NCI-H1105 treated with DMSO at 0.1 percent for 48 hours (cell line): ENCODE measurements at regions not wholly inside any gene's neighbourhood (a gene's known extent, or its start where the extent isn't known, plus 50 kb on each side); places are given as distances from the start of the nearest gene placed in this dataset.
A peak's percentile ranks its signal among the peaks of the same experiment; 100 is the strongest.
"Not testable (repeated sequence)": the region's sequence is repeated elsewhere in the genome, so short reads cannot be mapped to it uniquely, and the experiment has no call there.

Experiments
- DNase-seq: peaks from one replicate; lab custom pipeline; 2025; lab: John Stamatoyannopoulos, UW

DNA sequence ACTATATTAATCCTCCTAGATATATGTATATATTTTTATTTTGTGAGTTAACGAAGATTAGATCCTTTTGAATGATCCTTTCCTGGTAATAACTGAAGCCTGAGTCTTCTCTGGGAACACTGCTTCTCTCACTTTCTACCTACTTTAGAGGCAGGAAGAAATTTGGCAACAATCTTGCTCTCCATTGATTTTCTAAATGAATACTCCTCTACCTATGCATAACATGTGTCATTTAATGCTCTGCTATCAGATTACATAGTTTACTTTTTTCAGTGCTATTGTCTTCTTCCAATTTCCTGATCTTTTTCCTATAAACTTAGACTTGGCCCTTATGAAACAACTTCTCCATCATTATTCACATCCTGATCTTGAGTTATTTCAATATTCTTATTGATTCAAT, 60.4 kb upstream of the PDHA2 start:
- no peak for DNase-seq

DNA sequence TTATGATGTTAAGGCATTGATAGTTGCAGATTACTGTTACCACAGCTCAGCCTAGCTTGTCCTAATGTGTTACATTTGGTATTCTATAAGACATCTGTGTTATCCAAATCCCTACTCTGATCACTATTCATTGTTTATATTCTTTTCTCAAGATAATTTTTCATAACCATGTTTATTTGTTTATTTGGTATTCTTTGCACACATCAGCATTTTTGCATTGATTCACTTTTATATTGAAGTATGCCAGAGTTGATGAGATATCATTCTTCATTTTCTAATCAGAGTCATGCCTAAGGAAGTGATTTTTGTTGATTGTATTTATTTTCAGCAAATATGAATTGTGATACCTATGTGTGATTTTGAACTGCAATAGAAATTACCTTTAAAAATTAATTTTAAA, 61.2 kb upstream of the PDHA2 start:
- no peak for DNase-seq

- DNase-seq, result not testable (repeated sequence)
Measured at GRCh38 chr4:95770605-95771004, 69.3 kb upstream of the PDHA2 start.

GRCh38 chr4:95764961-95765360, 74.9 kb upstream of the PDHA2 start:
- DNase-seq, result no peak

- no peak for DNase-seq
Measured at GRCh38 chr4:95761871-95762270, 78.0 kb upstream of the PDHA2 start.

DNA sequence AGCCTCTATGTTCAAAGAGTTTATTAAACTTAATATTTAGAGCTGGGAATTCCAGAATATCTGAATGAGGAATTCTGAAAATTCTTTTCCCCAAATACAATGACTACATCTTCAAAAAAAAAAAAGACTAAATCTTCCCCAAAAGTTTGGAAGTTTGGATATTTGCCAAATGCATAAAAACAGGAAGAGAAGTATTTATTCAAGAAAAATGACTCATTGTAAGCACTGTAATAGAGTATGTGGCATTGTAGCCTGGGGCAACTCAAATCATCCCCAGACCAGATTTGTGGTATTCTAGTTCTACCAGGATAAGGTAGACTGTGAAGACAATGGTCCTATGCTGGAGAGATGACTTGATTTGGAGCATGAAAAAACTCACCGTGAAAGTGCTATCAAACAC, 78.5 kb upstream of the PDHA2 start:
- DNase-seq, result no peak

DNA sequence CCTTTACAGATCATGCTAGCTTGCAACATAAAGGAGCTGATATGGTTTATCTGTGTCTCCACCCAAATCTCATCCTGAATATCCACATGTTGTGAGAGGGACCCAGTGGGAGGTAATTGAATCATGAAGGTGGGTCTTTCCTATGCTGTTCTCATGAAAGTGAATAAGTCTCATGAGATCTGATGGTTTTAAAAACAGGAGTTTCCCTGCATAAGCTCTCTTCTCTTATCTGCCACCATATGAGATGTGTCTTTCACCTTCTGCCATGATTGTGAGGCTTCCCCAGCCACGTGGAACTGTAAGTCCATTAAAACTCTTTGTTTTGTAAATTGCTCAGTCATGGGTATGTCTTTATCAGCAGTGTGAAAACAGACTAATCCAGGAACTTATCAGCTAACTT, 79.2 kb upstream of the PDHA2 start:
- not testable (repeated sequence) for DNase-seq

GRCh38 chr4:95758001-95758400, 81.9 kb upstream of the PDHA2 start:
- DNase-seq, result no peak

DNA sequence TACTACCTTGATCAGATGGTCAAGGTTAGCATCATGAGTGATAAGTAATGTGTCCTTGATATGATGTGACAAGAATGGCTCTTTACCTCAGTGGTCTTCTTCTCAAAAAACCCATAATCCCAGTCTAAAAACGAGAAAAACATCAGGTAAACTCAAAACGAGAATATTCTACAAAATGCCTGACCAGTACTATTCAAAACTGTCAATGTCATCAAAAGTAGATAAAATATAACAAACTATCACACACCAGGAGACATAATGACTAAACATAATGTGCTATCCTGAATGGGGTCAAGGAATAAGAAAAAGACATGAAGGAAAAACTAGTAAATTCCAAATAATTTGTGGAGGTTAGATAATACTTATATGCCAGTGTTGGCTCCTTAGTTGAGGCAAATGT, 85.2 kb upstream of the PDHA2 start:
- no peak for DNase-seq

- DNase-seq, result no peak
Measured at GRCh38 chr4:95749204-95749603, 90.7 kb upstream of the PDHA2 start.

GRCh38 chr4:95742872-95743271, 97.0 kb upstream of the PDHA2 start:
- DNase-seq, result peak; percentile 29

- DNase-seq, result no peak
Measured at GRCh38 chr4:95742179-95742578, 97.7 kb upstream of the PDHA2 start.

DNA sequence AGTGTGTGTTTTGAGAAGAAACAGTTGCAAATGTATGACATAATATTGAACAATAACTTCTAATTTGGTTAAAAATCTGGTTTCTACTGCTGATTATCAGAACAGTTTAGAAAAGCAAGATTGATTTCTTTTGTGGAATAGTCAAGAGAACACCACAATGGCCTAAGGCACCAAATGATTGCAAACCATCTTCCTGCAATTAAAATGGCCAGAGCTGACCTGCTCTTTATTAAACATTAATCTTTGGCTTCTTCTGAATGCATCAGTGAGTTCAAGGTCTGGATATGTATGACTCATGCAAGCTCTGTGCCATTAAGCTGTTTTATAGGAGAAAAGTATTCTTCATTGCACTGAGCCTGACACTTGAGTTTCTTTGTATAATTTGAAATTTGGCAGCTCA, 107.8 kb upstream of the PDHA2 start:
- no peak for DNase-seq

- no peak for DNase-seq
Measured at GRCh38 chr4:95729596-95729995, 110.3 kb upstream of the PDHA2 start.

GRCh38 chr4:95728145-95728544, 111.7 kb upstream of the PDHA2 start:
- no peak for DNase-seq

GRCh38 chr4:95715830-95716229, 124.1 kb upstream of the PDHA2 start:
- no peak for DNase-seq

GRCh38 chr4:95714571-95714970, 125.3 kb upstream of the PDHA2 start:
- DNase-seq, result no peak

DNA sequence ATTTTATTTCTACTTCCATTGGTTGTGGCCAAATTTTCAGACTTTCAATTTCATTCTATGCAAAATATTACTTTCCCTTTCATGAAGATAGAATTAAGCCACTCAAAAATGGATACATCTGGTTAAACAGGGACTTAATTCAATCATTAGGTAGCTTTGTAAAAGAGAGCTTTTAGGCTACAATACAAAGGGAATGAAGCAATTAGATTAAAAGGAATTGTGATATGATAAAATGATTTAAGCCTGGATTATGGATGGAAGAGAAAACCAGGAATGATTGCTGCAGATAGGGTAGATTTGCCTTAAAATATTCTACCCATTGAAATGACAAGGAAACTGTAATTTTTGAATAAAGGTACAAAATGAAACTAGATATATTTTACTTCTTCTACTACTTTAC, 134.6 kb upstream of the PDHA2 start:
- DNase-seq, result no peak

DNA sequence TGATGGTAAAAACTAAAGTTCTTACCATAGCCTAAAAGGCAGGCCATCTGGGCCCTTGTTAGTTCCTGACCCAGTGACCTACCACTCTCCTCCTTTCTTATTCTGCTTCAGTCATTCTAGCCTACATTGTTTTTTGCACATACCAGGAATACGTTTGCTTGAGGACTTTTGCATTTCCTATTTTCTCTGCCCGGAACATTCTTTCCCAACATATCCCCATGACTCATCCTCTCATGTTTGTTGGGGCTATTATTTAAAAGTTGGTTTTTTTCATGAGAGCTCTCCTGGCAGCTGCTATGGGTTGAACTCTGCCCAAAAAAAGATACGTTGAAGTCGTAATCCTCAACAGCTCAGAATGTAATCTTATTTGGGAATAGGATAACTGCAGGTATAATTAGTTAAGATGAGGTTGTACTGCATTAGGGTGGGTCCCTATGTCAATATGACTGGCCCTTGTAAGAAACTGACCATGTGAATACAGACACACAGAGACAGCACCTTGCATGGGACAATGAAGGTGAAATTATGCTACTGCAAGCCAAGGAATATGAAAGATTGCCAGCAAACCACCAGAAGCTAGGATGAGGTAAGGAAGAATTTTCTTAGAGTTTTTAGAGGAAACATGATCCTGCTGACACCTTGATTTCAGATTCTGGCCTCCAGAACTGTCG, 138.3 kb upstream of the PDHA2 start:
- no peak for DNase-seq

GRCh38 chr4:95694411-95694810, 145.5 kb upstream of the PDHA2 start:
- DNase-seq, result no peak

GRCh38 chr4:95693594-95693993, 144.8 kb upstream of the UNC5C start:
- DNase-seq, result no peak

DNA sequence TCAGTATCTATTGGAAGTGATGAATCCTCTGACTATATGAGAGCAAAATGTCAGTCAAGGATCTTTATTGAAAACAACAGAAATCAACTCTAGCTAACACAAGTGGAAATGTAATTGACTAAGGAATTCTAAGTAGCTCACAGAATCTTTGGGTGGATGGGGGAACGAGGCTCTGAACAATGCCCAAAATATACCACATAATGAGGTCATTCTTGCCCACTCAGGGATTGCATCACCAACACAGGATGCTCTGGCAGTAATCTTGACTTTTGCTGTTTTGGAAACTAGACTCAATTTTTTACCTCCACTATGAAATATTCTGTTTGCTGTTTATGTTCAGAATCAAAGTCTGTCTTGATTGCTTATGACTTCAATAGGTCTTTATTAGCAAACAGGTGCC, 127.4 kb upstream of the UNC5C start:
- DNase-seq, result no peak

- no peak for DNase-seq
Measured at GRCh38 chr4:95675623-95676022, 126.8 kb upstream of the UNC5C start.

DNA sequence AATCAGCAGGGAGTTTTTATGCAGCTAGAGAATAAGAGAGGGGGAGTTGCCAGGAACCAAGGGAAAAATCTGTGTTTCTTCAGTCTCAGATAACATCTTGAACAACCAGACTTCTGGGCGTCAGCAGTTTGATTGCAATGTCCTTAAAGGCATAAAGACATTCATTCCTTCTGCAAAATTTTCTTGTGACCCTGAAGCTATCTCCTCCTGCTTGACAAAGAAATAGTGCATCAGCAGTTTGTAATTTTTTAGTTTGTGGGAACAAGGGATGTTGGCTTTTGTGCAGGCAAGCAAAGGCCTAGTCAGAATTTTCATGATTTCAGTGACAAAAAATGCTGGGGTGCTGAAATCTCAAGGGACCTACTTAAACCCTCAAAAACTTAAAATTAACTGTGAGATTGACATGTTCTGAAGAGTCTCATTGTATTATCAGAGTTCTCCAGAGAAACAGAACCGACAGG, 125.8 kb upstream of the UNC5C start:
- DNase-seq, result no peak

DNA sequence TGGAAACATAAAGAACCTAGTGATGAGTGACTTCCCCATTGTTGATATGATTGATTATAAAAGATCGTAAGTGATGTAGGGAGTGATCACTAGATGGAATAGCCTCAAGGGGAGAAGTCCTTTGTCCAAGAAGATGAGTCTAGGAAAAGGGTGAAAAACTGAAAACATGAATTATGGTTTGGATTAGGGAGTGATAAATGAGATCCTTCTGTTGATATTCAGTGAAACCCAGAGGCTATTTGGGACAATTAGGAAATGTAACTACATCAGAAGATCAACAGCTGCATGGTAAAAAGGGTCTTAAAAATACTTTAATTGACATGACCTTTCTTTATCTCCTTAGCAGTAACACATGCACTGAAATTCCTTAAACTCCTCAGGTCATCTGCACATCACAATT, 124.0 kb upstream of the UNC5C start:
- no peak for DNase-seq
